Stimulated activated CD4-positive, alpha-beta T cell treated with anti-CD3 and anti-CD28 coated beads, TNF-alpha, amount 100 ng/mL, for 1 hour (primary cell): ENCODE measurements at regions not wholly inside any gene's neighbourhood (a gene's known extent, or its start where the extent isn't known, plus 50 kb on each side); places are given as distances from the start of the nearest gene placed in this dataset.
"Not testable (repeated sequence)": the region's sequence is repeated elsewhere in the genome, so short reads cannot be mapped to it uniquely, and the experiment has no call there.

ENCODE experiments used
- DNase-seq, 3 donors: peaks; one replicate each; pipeline ENCODE4 v3.0.0-alpha.2; 2020; ENCODE audit warnings: low read depth in 3 of 3, low spot score in 1 of 3

GRCh38 chr12:127567531-127567930, 699.4 kb upstream of the TMEM132C start:
- DNase-seq = no peak

DNA sequence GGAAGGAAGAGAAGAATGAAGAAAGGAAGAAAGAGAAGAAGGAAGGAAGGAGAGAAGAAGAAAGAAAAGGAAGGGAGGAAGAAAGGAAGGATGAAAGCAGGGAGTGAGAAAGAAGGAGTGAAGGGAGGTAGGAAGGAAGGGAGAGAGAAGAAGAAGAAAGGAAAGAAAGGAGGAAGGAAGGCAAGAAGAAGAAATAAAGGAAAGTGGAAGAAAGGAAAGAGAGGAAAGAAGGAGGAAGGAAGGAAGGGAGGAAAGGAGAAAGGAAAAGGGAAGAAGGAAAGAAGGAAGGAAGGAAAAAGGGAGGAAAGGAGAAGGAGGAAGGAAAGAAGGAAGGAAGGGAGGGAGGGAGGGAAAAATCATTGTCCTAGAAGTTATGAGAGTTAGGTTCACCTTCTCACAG, 696.6 kb upstream of the TMEM132C start:
- no peak for DNase-seq

- DNase-seq = no peak
These were observed 696.1 kb upstream of the TMEM132C start for GRCh38 chr12:127570793-127571360.

DNA sequence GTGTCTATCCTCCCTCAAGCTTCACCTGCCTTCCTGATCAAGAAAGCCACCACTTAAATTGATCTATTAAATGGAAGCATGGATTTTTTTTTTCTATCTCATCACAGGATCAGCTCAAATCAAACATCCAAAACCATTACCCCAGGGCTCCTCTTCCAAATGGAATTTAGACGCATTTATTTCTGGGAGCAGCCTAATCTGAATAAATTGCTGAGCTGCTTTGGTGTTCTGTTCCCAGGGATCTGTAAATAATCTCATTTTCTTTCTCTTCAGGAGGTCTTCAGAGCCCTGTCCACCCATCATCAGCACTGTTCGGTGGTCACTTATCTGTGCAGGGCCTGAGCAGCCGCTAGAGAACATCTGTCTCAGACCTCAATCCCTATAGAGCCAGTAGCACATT, 695.4 kb upstream of the TMEM132C start:
- DNase-seq = no peak

- DNase-seq = no peak
These were observed 687.5 kb upstream of the TMEM132C start for GRCh38 chr12:127579446-127579845.

- DNase-seq = no peak
These were observed 684.9 kb upstream of the TMEM132C start for GRCh38 chr12:127582074-127582473.

GRCh38 chr12:127583041-127583440, 683.9 kb upstream of the TMEM132C start:
- no peak for DNase-seq

GRCh38 chr12:127588249-127588648, 678.7 kb upstream of the TMEM132C start:
- no peak for DNase-seq

- no peak for DNase-seq
These were observed 677.4 kb upstream of the TMEM132C start for GRCh38 chr12:127589541-127589940.

- no peak for DNase-seq
These were observed 676.1 kb upstream of the TMEM132C start for GRCh38 chr12:127590868-127591267.

DNA sequence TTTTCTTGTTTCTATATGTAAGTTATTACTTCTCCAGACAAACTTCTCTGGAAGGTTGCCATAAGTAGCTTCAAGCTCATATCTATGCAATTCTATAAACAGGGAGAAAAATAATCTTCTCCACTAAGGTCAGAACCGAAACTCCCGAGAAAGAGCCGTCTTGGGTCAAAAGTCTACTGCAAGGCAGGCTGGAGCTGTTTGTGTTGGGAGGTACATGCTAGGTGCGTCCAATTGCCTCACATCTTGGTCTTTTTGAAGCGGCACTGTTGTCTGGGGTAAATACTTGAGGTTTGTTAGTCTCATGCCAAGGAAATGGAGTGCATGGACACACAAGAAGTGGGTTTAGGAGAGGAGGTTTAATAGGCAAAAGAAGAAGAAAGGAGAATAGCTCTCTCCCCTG, 674.7 kb upstream of the TMEM132C start:
- DNase-seq = no peak

- DNase-seq = no peak
These were observed 672.5 kb upstream of the TMEM132C start for GRCh38 chr12:127594351-127594970.

DNA sequence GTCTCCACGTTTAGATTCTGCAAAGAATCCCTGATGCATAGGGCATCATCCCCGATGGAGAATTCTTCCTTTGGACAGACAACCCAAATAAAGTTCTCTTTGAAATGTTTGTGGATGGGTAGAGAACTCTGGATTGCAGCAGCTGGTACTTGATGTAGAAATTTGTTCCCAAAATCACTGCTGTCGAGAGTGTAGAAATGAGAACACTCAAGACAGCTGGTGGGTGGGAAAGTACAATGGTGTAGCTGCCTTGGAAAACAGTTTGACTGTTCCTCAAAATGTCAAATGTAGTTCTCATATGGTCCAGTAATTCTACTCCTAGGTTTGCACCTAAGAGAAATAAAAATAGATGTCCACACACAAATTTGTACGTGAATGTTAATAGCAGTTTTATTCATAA, 671.5 kb upstream of the TMEM132C start:
- no peak for DNase-seq

DNA sequence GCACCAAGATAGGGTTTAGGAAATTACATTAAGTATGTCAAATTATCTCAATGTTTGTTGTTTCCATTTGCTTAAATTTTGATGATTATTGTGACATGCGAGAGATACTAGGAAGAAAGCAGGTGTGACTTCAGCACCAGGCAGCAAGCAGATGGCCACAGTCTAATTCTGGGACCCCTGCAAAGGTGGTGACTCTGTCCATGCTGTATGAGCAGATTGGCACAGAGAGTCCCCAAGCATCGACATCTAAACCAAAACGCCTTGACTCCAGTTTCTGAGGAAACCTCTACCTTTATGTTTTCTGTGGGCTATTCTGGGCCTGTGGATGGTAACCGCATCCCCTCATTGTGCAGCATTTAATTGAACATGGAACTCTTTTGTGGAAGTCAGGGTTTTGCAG, 670.1 kb upstream of the TMEM132C start:
- DNase-seq = no peak

DNA sequence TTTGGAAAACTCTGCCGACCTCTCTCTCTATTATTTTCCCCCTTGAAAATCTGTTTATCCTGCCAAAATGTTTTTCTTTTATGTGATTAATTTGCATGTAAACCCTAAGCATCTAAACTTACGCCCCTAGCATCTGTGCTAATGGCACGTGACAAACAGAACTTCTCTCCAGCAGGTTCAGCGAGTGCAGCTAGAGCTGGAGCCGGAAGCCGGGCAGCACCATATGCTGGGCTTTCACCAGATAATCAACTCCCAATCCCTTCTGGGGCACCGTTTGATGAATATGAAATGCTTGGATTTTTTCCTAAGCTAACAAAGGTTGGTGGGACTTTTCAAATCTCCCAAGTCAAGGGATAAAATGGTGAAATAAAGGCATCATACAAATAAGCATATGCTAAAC, 667.5 kb upstream of the TMEM132C start:
- DNase-seq = no peak

GRCh38 chr12:127600211-127600610, 666.8 kb upstream of the TMEM132C start:
- DNase-seq = no peak

DNA sequence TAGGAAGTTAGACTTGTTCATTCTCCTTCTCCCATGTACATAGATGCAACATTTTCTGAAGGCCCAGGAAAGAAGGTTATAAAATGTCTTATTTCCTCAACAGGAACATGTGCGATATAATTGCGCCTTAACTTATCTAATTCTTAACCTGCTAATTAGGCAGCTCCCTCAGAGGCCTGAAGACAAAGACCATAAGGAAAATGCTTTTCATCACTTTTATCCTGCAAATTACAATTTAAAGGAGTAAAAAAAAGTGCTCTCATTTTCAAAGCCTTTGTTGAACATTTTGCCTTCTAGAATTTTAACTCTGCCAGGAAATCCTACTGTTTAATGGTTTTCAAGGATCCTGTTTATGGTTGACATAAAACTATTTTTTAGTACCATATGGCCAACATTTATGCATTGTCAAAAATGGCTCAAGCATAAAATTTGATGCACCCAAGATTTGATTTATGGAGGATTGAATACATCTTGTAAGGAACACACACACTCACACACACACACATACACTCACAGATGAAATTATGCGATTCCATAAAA, 660.4 kb upstream of the TMEM132C start:
- no peak for DNase-seq

GRCh38 chr12:127607146-127607725, 659.7 kb upstream of the TMEM132C start:
- DNase-seq = no peak

DNA sequence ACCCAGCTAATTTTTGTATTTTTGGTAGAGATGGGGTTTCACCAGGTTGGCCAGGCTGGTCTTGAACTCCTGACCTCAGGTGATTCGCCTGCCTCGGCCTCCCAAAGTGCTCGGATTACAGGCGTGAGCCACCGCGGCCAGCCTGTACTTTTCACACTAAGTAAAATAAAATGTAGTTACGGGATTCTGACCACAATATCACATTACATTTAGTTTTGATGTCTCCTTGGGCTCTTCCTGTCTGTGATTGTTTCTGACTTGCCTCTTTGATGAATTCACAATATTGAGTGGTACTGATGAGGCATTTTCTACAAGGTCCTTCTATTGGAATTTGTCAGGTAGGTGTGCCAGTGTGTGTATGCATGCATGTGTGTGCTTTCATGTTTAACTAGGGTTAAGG, 658.6 kb upstream of the TMEM132C start:
- DNase-seq = not testable (repeated sequence)

GRCh38 chr12:127613056-127613455, 653.9 kb upstream of the TMEM132C start:
- no peak for DNase-seq

DNA sequence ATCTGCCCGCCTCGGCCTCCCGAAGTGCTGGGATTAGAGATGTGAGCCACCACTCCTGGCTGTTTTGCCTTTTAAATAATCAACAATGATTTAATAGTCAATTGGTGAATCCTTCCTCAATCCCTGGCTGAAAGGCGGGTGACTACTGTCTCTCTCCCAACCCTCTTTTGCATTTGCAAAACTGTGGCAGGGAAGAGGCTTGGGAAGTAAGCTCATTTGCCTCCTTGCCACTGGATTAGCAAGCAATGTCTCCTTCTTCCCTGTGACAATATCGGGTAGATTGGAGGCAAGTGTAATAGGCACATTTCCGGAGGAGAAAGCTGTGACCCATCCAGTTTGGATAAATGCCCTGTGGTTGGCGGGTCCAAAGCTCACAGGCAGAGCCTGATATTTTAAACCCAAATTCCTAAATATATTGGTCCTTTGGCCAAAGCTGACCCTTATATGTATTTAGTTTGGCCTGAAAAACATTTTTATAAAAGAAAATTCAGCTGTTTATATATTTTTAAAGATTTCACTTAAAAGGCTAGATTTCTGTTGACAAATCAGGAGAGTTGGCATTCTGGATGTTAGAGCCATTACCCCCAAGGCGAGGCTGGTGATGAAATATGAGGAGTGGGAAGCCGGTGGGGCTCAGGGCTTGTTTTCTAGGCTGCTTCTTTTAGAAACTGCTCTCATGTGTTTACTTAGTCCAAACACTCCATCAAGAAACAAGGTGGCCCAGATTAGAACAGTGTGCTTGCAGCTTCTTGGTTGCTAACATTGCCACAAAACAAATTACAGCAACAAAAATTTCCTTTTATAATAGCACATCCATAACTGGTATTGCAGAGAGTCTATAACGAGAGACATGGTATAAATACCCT, 646.9 kb upstream of the TMEM132C start:
- DNase-seq = no peak
